Fibroblast of mammary gland (primary cell): ENCODE measurements at regions not wholly inside any gene's neighbourhood (a gene's known extent, or its start where the extent isn't known, plus 50 kb on each side); places are given as distances from the start of the nearest gene placed in this dataset.
A peak's percentile ranks its signal among the peaks of the same experiment; 100 is the strongest.

ENCODE experiments used
- DNase-seq: peaks from one replicate; pipeline ENCODE4 v3.0.0-alpha.2; 2010; ENCODE audit warnings: low read depth
- H3K4me3 ChIP-seq: 2 replicates; pipeline ENCODE4 v1.5.1; 2011; ENCODE audit warnings: low read depth, mild to moderate bottlenecking, low read length, moderate library complexity; ENCODE audit not compliant: control insufficient read depth
- CTCF ChIP-seq: conservative IDR thresholded peaks from 2 replicates; pipeline ENCODE4 v1.5.1; 2011; ENCODE audit warnings: low read depth, low read length, inconsistent platforms; ENCODE audit not compliant: control insufficient read depth, insufficient read depth

- TF ChIP-seq CTCF, result no peak
- H3K4me3 ChIP-seq, result no peak overlapping the region
- DNase-seq, result no peak
Observed at GRCh38 chr2:21310493-21310892, 186.7 kb downstream of the TDRD15 start.

- TF ChIP-seq CTCF, result no peak
- no peak for DNase-seq
Observed at GRCh38 chr2:21314322-21314835, 190.6 kb downstream of the TDRD15 start.

DNA sequence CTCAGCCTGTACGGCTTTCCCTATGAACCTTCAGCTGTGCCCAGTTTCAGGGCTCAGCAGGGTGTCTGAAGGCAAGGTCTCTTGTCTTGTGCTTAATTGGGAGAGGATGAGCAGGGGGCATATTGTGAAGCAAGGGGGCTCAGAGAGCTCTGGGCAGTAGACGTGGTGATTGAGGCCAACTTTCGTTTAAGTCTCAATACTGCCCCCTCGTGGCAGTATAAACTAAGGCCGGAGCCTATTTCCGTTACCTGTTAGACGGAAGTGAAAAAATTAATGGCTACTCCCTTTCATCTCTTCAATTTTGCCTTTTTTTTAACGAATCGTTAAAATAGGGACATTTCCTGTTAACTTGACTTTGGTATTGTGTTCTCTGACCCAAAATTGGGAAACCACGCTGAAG lies 193.4 kb downstream of the TDRD15 start:
- H3K4me3 ChIP-seq, result no peak overlapping the region
- peak; percentile 12 for DNase-seq
- TF ChIP-seq CTCF, result peak; percentile 37

More at GRCh38 chr2:21314322-21314835, 190.6 kb downstream of the TDRD15 start:
- H3K4me3 ChIP-seq, result no peak overlapping the region

- TF ChIP-seq CTCF, result no peak
- no peak overlapping the region for H3K4me3 ChIP-seq
- no peak for DNase-seq
Observed at GRCh38 chr2:21318263-21318662, 194.5 kb downstream of the TDRD15 start.

- no peak overlapping the region for H3K4me3 ChIP-seq
- no peak for DNase-seq
- TF ChIP-seq CTCF, result no peak
Observed at GRCh38 chr2:21326152-21326551, 202.4 kb downstream of the TDRD15 start.

DNA sequence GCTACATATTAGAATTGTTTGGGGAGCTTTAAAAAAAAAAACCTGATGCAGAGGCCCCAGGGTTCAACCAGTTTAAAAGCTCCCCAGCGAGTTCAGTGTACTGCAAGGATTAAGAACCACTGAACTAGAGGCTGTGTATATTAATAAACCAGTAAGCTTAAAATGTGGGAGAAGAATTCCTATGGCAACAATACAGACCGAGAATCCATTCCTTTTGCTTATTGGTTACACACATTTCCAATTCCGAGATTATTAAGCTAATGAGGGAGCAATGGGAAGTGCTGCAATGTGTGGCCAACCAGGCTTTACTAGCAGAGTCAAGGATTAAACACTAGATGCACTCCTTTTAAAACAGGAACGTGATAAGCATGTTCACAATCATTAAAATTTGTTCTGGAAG lies 204.4 kb downstream of the TDRD15 start:
- TF ChIP-seq CTCF, result no peak
- no peak overlapping the region for H3K4me3 ChIP-seq
- DNase-seq, result no peak
